Neural crest cell (in vitro differentiated cells): ENCODE measurements at regions not wholly inside any gene's neighbourhood (a gene's known extent, or its start where the extent isn't known, plus 50 kb on each side); places are given as distances from the start of the nearest gene placed in this dataset.

ENCODE experiments used
- DNase-seq: peaks from one replicate; pipeline ENCODE4 v3.0.0; 2021; ENCODE audit warnings: low read depth, mixed read lengths, low spot score
- H3K27ac Mint-ChIP-seq: one replicate; pipeline ENCODE4 v1.8.0; 2021; ENCODE audit warnings: mild to moderate bottlenecking, mixed read lengths; ENCODE audit not compliant: unreplicated experiment
- H3K27me3 Mint-ChIP-seq: 2 replicates; pipeline ENCODE4 v1.8.0; 2021; ENCODE audit warnings: low read depth, mild to moderate bottlenecking, mixed read lengths
- H3K36me3 Mint-ChIP-seq: 2 replicates; pipeline ENCODE4 v1.8.0; 2021; ENCODE audit warnings: low read depth, mild to moderate bottlenecking, mixed read lengths
- H3K4me1 Mint-ChIP-seq: 2 replicates; pipeline ENCODE4 v1.8.0; 2021; ENCODE audit warnings: mixed read lengths
- H3K4me3 Mint-ChIP-seq: one replicate; pipeline ENCODE4 v1.8.0; 2021; ENCODE audit warnings: mild to moderate bottlenecking, mixed read lengths
- H3K9me3 Mint-ChIP-seq: 2 replicates; pipeline ENCODE4 v1.8.0; 2021; ENCODE audit warnings: mixed read lengths
- TF ChIP-seq, protein P1 (sequence below): fragments of 200-600 bp; sonication (generic); conservative IDR thresholded peaks from 2 replicates; pipeline ENCODE4 v1.5.0; 2021; ENCODE audit warnings: antibody characterized with exemption, mild to moderate bottlenecking

DNA sequence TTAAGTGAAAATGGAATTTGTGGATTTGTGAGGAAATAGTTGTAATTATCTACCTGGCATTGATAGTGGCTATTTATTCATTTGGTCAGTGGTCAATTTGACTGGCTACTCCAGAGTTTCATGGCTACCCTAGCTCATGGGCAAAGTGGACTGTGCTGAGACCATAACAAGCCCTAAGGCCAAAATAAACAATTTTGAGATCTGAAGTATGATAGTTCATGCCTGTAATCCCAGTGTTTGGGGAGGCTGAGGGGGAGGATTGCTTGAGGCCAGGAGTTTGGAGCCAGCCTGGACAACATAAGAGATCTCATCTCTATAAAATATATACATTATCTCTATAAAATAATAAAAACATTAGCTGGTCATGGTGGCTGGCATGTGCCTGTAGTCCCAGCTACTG is 311.7 kb downstream of the HIVEP2 start:
- DNase-seq = no peak
- Mint-ChIP-seq H3K36me3 (no peaks in the 10 kb centered on the region), H3K27ac (no peak overlapping the region), H3K9me3 (no peaks in the 10 kb centered on the region), H3K4me3 (no peak overlapping the region), H3K4me1 (peaks cover 15% of the 10 kb centered on the region), H3K27me3 (no peaks in the 10 kb centered on the region)
- TF ChIP-seq, protein P1, sequence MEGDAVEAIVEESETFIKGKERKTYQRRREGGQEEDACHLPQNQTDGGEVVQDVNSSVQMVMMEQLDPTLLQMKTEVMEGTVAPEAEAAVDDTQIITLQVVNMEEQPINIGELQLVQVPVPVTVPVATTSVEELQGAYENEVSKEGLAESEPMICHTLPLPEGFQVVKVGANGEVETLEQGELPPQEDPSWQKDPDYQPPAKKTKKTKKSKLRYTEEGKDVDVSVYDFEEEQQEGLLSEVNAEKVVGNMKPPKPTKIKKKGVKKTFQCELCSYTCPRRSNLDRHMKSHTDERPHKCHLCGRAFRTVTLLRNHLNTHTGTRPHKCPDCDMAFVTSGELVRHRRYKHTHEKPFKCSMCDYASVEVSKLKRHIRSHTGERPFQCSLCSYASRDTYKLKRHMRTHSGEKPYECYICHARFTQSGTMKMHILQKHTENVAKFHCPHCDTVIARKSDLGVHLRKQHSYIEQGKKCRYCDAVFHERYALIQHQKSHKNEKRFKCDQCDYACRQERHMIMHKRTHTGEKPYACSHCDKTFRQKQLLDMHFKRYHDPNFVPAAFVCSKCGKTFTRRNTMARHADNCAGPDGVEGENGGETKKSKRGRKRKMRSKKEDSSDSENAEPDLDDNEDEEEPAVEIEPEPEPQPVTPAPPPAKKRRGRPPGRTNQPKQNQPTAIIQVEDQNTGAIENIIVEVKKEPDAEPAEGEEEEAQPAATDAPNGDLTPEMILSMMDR = no peak

DNA sequence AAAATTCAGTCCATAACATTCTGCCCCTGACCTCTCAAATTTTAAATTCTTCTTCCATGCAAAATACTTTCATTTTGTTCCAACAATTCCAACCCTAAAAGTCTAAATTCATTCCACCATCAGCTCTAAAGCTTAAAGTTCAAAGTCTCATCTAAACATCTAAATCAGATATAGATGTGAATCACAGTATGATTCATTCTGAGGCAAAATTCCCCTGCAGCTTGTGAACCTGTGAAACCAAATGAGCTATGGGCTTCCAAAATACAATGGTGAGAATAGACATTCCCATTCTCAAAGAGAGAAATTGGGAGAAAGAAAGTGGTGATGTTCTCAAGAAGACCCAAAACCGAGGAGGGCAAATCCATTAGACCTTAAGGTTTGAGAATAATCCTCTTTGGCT is 309.8 kb downstream of the HIVEP2 start:
- H3K4me1 Mint-ChIP-seq = peaks cover 15% of the 10 kb centered on the region
- DNase-seq = no peak
- TF ChIP-seq, protein P1 = no peak

DNA sequence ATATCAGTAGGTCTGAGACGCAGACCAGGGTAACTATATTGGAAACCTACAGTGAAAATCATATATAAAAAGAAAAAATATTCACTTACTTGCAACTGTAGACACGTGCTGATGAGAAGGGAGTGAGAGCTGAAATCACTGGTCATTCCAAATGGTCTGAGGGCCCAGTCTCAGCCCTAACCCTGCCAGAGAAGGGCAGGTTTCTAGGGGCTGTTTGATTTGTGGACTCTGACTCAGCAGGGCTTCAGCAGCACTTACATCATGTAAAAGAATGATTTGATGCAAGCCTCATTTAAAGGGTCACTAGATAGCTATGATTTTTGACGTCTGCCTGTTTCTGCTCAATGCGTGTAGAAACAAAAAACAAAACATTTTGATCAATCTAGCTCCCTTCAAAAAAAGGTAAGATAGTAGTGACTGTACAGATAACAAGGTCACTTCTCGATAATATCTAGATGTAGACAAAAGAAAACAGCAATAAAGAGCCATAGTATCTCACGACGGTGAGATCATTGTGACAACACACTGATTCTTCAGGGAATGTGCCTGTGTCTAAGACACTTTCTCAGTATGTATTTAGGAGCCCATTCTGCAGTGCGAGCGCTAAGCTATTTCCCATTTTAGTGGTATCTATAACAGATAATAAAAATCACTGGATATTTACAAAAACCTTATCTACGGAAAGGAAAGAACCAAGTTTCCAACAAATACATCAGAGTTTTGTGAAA is 307.2 kb downstream of the HIVEP2 start:
- no peak for DNase-seq
- H3K36me3 Mint-ChIP-seq = no peaks in the 10 kb centered on the region
- H3K9me3 Mint-ChIP-seq = no peaks in the 10 kb centered on the region
- H3K27ac Mint-ChIP-seq = no peak overlapping the region
- H3K4me1 Mint-ChIP-seq = peaks cover under 1% of the 10 kb centered on the region
- no peaks in the 10 kb centered on the region for H3K27me3 Mint-ChIP-seq
- H3K4me3 Mint-ChIP-seq = no peak overlapping the region
- TF ChIP-seq, protein P1 = no peak

More for the DNA sequence above, 309.8 kb downstream of the HIVEP2 start:
- H3K27ac Mint-ChIP-seq = no peak overlapping the region
- no peak overlapping the region for H3K4me3 Mint-ChIP-seq
- H3K36me3 Mint-ChIP-seq = no peaks in the 10 kb centered on the region
- H3K27me3 Mint-ChIP-seq = no peaks in the 10 kb centered on the region
- no peaks in the 10 kb centered on the region for H3K9me3 Mint-ChIP-seq

DNA sequence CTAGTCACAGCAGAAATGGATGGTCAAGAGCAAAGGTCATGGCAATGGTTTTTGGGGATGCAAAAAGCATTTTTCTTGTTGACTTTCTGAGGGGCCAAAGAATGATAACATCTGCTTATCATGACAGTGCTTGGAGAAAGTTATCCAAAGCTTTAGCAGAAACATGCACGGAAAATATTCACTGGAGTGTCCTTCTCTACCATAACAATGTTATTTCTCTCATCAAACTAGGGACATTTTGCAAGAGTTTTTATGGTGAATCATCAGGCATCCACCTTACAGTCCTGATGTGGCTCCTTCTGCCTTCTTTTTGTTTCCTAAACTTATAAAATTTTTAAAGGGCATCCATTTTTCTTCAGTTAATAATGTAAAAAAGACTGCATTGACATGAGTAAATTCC is 302.3 kb downstream of the HIVEP2 start:
- DNase-seq = no peak
- H3K27ac Mint-ChIP-seq = no peak overlapping the region
- no peaks in the 10 kb centered on the region for H3K9me3 Mint-ChIP-seq
- H3K36me3 Mint-ChIP-seq = no peaks in the 10 kb centered on the region
- no peak overlapping the region for H3K4me3 Mint-ChIP-seq
- H3K27me3 Mint-ChIP-seq = peaks cover 8% of the 10 kb centered on the region
- TF ChIP-seq, protein P1 = no peak
- H3K4me1 Mint-ChIP-seq = peaks cover 1% of the 10 kb centered on the region

DNA sequence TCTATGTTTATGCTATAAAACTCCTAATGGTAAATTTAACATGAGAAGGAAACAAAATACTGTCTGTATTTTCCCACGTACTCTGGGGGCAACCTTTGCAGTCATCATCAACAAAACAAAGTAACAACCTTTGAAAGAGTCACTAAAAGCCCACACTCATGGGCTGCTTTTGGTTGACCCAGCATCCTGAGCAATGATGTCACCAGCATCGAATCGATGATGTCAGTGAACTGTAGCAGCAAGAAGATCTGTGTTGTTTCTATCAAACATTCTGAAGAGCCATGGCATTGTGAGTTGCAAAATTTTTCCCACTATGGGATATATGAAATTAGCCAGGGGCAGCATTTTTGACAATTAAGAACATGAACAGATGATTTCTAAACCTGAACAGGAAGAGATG is 300.1 kb downstream of the HIVEP2 start:
- Mint-ChIP-seq H3K9me3 (no peaks in the 10 kb centered on the region), H3K4me1 (peaks cover 8% of the 10 kb centered on the region), H3K4me3 (no peak overlapping the region), H3K27me3 (peaks cover 10% of the 10 kb centered on the region), H3K36me3 (no peaks in the 10 kb centered on the region), H3K27ac (no peak overlapping the region)
- no peak for DNase-seq
- TF ChIP-seq, protein P1 = no peak
